Mammary epithelial cell (primary cell): ENCODE measurements at regions not wholly inside any gene's neighbourhood (a gene's known extent, or its start where the extent isn't known, plus 50 kb on each side); places are given as distances from the start of the nearest gene placed in this dataset.

Experiments used
- CTCF ChIP-seq, 2 donors: IDR thresholded peaks in 1 of 2; conservative IDR thresholded peaks in 1 of 2; 2 replicates each; pipeline ENCODE4 v1.5.1; 2011 to 2012; ENCODE audit warnings: inconsistent platforms in 2 of 2, low read length in 2 of 2, mild to moderate bottlenecking in 2 of 2, control low read depth in 1 of 2, low read depth in 1 of 2; ENCODE audit not compliant: insufficient read depth in 1 of 2; ENCODE audit errors: extremely low read depth in 1 of 2
- EZH2 ChIP-seq: IDR thresholded peaks from 2 replicates; pipeline ENCODE4 v1.6.1; 2012; ENCODE audit warnings: low read length, inconsistent platforms, borderline replicate concordance

GRCh38 chr17:77616254-77616731 lies 342.2 kb upstream of the TNRC6C start:
- TF ChIP-seq CTCF (conservative IDR thresholded peaks at IDR 0.05 in 1 of 2, IDR thresholded peaks at IDR 0.05 in 1 of 2; ENCODE audit: extremely low read depth in 1 of 2, insufficient read depth in 1 of 2, low read depth in 1 of 2, low read length in 2 of 2) (no peak), EZH2 (no peak)
